ENCODE measurements at regions not wholly inside any gene's neighbourhood (a gene's known extent, or its start where the extent isn't known, plus 50 kb on each side); places are given as distances from the start of the nearest gene placed in this dataset.

DNA sequence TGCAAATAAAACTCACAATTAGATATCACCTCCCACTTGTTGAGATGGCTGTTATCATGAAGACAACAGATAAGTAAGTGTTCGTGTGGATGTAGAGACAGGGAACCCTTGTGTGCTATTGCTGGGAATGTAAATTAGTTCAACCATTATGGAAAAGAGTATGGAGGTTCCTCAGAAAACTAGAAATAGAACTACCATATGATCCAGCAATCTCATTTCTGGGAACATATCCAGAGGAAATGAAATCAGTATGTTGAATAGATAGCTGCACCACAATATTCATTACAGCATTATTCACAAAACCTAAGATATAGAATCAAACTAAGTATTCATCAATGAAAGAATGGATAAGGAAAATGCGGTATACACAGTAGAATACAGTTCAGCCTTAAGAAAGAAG lies 418.7 kb upstream of the CNTN6 start:
- TF ChIP-seq EZH2phosphoT487 (IDR thresholded peaks at IDR 0.05; ENCODE audit: borderline replicate concordance, low read length) (no peak), CTCF (conservative IDR thresholded peaks at IDR 0.05; ENCODE audit: low read depth, low read length) (no peak), EZH2 (IDR thresholded peaks at IDR 0.05; ENCODE audit: low read length, unreplicated experiment) (no peak)
- CTCF ChIA-PET, result no interaction called here
- H3K36me3 ChIP-seq (ENCODE audit: low read depth, low read length), result no peaks in the 10 kb centered on the region
- no peaks in the 10 kb centered on the region for H3K27me3 ChIP-seq (ENCODE audit: low read length)
- H3K4me2 ChIP-seq (ENCODE audit: low read length), result no peak overlapping the region
- H3K9ac ChIP-seq (ENCODE audit: low read length), result no peak overlapping the region
- intact Hi-C loops (cut with micrococcal nuclease), result no loop called here
- H3K9me3 ChIP-seq (ENCODE audit: low read length), result peaks cover 46% of the 10 kb centered on the region
- H3F3A ChIP-seq (ENCODE audit: low read length, unreplicated experiment), result no peaks in the 10 kb centered on the region
- H3K4me1 ChIP-seq (ENCODE audit: insufficient read depth, low read length), result no peaks in the 10 kb centered on the region
- no TSS peak for BruUV-seq (replicated peaks)
- H3K27ac ChIP-seq (ENCODE audit: low read length), result no peak overlapping the region
- no peaks in the 10 kb centered on the region for H3K79me2 ChIP-seq (ENCODE audit: low read length)
- no peak overlapping the region for H3K4me3 ChIP-seq (ENCODE audit: low read length)
- H2AFZ ChIP-seq (ENCODE audit: low read length), result no peak overlapping the region
- H4K20me1 ChIP-seq (ENCODE audit: low read length), result no peaks in the 10 kb centered on the region
- ATAC-seq (no peak), DNase-seq (no peak)
- POLR2A ChIA-PET (ENCODE audit: unreplicated experiment), result no interaction called here
- H3K9me2 ChIP-seq (replicated peaks; ENCODE audit: low read length), result no peaks in the 10 kb centered on the region

DNA sequence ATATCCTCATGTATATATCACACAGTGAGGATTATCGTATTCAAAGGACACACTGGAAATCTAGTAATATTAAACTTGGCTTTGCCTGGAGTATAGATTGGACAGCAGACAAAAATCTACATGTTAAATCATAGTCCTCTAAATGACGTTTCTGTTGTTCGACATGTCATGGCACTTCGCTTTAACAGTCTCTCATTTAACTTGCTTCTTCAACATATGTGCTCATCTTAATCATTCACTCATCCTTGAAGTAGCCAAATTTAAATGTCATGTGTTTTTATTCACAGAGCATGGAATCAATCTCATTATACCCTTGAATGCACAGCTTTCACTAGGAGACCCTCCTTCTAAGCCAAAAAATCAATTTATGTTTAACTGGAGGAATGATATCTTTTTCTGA lies 417.0 kb upstream of the CNTN6 start:
- no peaks in the 10 kb centered on the region for H3F3A ChIP-seq (ENCODE audit: low read length, unreplicated experiment)
- DNase-seq (no peak), ATAC-seq (no peak)
- ChIA-PET CTCF (no interaction called here), POLR2A (ENCODE audit: unreplicated experiment) (no interaction called here)
- no TSS peak for BruUV-seq (replicated peaks)
- H3K36me3 ChIP-seq (ENCODE audit: low read depth, low read length), result no peaks in the 10 kb centered on the region
- no peaks in the 10 kb centered on the region for H3K4me1 ChIP-seq (ENCODE audit: insufficient read depth, low read length)
- no peak for TF ChIP-seq EZH2phosphoT487 (IDR thresholded peaks at IDR 0.05; ENCODE audit: borderline replicate concordance, low read length)
- no peak for TF ChIP-seq CTCF (conservative IDR thresholded peaks at IDR 0.05; ENCODE audit: low read depth, low read length)
- no peak for TF ChIP-seq EZH2 (IDR thresholded peaks at IDR 0.05; ENCODE audit: low read length, unreplicated experiment)
- H3K9me3 ChIP-seq (ENCODE audit: low read length), result peaks cover 40% of the 10 kb centered on the region
- no peak overlapping the region for H3K4me2 ChIP-seq (ENCODE audit: low read length)
- no peak overlapping the region for H3K27ac ChIP-seq (ENCODE audit: low read length)
- H3K27me3 ChIP-seq (ENCODE audit: low read length), result no peaks in the 10 kb centered on the region
- H4K20me1 ChIP-seq (ENCODE audit: low read length), result no peaks in the 10 kb centered on the region
- H2AFZ ChIP-seq (ENCODE audit: low read length), result no peak overlapping the region
- H3K79me2 ChIP-seq (ENCODE audit: low read length), result no peaks in the 10 kb centered on the region
- H3K9me2 ChIP-seq (replicated peaks; ENCODE audit: low read length), result no peaks in the 10 kb centered on the region
- H3K4me3 ChIP-seq (ENCODE audit: low read length), result no peak overlapping the region
- no peak overlapping the region for H3K9ac ChIP-seq (ENCODE audit: low read length)
- intact Hi-C loops (cut with micrococcal nuclease), result no loop called here

DNA sequence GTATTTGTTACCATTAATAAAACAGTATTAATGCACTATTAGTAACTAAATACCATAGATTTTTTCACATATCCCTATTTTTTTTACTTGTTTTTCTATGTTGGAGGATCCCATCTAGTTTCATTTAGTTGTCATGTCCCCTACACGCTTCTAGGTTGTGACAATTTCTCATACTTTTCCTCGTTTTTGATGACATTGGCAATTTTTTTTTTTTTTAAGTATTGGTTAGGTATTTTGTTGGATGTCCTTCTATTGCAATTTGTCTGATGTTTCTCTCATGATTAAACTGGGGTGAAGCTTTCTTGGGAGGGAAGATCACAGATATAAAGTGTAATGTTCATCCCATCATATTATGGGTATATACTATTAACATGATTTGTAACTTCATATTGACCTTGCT lies 409.1 kb upstream of the CNTN6 start:
- intact Hi-C loops (cut with micrococcal nuclease), result no loop called here
- Histone ChIP-seq H3K79me2 (ENCODE audit: low read length) (no peaks in the 10 kb centered on the region), H3K4me2 (ENCODE audit: low read length) (no peak overlapping the region), H3K27ac (ENCODE audit: low read length) (no peak overlapping the region), H3K27me3 (ENCODE audit: low read length) (no peaks in the 10 kb centered on the region), H3F3A (ENCODE audit: low read length, unreplicated experiment) (no peaks in the 10 kb centered on the region), H3K9ac (ENCODE audit: low read length) (no peak overlapping the region), H3K4me1 (ENCODE audit: insufficient read depth, low read length) (no peaks in the 10 kb centered on the region), H2AFZ (ENCODE audit: low read length) (no peak overlapping the region), H3K9me2 (replicated peaks; ENCODE audit: low read length) (no peaks in the 10 kb centered on the region), H3K9me3 (ENCODE audit: low read length) (peaks cover 12% of the 10 kb centered on the region; the same call in 1 of the 2 replicates), H3K4me3 (ENCODE audit: low read length) (no peak overlapping the region), H4K20me1 (ENCODE audit: low read length) (no peaks in the 10 kb centered on the region), H3K36me3 (ENCODE audit: low read depth, low read length) (no peaks in the 10 kb centered on the region)
- DNase-seq (no peak), ATAC-seq (no peak)
- BruUV-seq (replicated peaks), result no TSS peak
- TF ChIP-seq EZH2phosphoT487 (IDR thresholded peaks at IDR 0.05; ENCODE audit: borderline replicate concordance, low read length) (no peak), EZH2 (IDR thresholded peaks at IDR 0.05; ENCODE audit: low read length, unreplicated experiment) (no peak)
- ChIA-PET CTCF (no interaction called here), POLR2A (ENCODE audit: unreplicated experiment) (no interaction called here)
